Karpas-422 (cell line): ENCODE measurements at regions not wholly inside any gene's neighbourhood (a gene's known extent, or its start where the extent isn't known, plus 50 kb on each side); places are given as distances from the start of the nearest gene placed in this dataset.

Experiments used
- DNase-seq: peaks from one replicate; pipeline ENCODE4 v3.0.0-alpha.2; 2015
- H2AFZ ChIP-seq: fragments of 200-600 bp; sonication (generic); 2 replicates; pipeline ENCODE4 v1.6.1; 2014; ENCODE audit warnings: antibody characterized with exemption, low read length, mixed read lengths
- H3K27ac ChIP-seq: fragments of 200-600 bp; sonication (generic); 2 replicates; pipeline ENCODE4 v1.5.1; 2014; ENCODE audit warnings: mild to moderate bottlenecking, low read length, moderate library complexity
- H3K27me3 ChIP-seq: fragments of 200-600 bp; sonication (generic); 2 replicates; pipeline ENCODE4 v1.6.1; 2014; ENCODE audit warnings: low read length, mixed read lengths
- H3K36me3 ChIP-seq: fragments of 200-600 bp; sonication (generic); 2 replicates; pipeline ENCODE4 v1.6.1; 2014; ENCODE audit warnings: low read length, mixed read lengths; ENCODE audit not compliant: insufficient read depth
- H3K4me1 ChIP-seq: fragments of 200-600 bp; sonication (generic); 2 replicates; pipeline ENCODE4 v1.6.1; 2014; ENCODE audit warnings: mild to moderate bottlenecking, low read length, mixed read lengths
- H3K4me2 ChIP-seq: fragments of 200-600 bp; sonication (generic); 2 replicates; pipeline ENCODE4 v1.6.1; 2014; ENCODE audit warnings: low read length, low read depth, mild to moderate bottlenecking; ENCODE audit not compliant: poor library complexity, severe bottlenecking
- H3K4me3 ChIP-seq: fragments of 200-600 bp; sonication (generic); 2 replicates; pipeline ENCODE4 v1.5.1; 2014; ENCODE audit warnings: mild to moderate bottlenecking, antibody characterized with exemption, low read length, mixed read lengths
- H3K79me2 ChIP-seq: fragments of 200-600 bp; sonication (generic); 2 replicates; pipeline ENCODE4 v1.6.1; 2014; ENCODE audit warnings: mild to moderate bottlenecking, low read length, mixed read lengths
- H3K9ac ChIP-seq: fragments of 200-600 bp; sonication (generic); 2 replicates; pipeline ENCODE4 v1.6.0; 2014; ENCODE audit warnings: low read length
- H3K9me2 ChIP-seq: fragments of 200-600 bp; sonication (generic), shearing (Covaris generic); replicated peaks from 2 replicates; pipeline ENCODE4 v1.6.0; 2014; ENCODE audit warnings: mild to moderate bottlenecking, low read length, moderate library complexity; ENCODE audit not compliant: insufficient read depth
- H3K9me3 ChIP-seq: fragments of 300-700, 200-600 bp; sonication (generic); 2 replicates; pipeline ENCODE4 v1.6.1; 2014; ENCODE audit warnings: low read length, mixed read lengths
- H4K20me1 ChIP-seq: fragments of 200-600 bp; sonication (generic); 2 replicates; pipeline ENCODE4 v1.6.1; 2014; ENCODE audit warnings: mild to moderate bottlenecking, antibody characterized with exemption, low read length, low read depth; ENCODE audit not compliant: insufficient read depth

- Histone ChIP-seq H3K4me1 (no peaks in the 10 kb centered on the region), H3K79me2 (no peaks in the 10 kb centered on the region), H3K27me3 (no peaks in the 10 kb centered on the region), H2AFZ (no peak overlapping the region), H3K9me3 (no peaks in the 10 kb centered on the region), H3K9me2 (no peaks in the 10 kb centered on the region), H3K27ac (no peak overlapping the region), H4K20me1 (no peaks in the 10 kb centered on the region), H3K4me3 (no peak overlapping the region), H3K36me3 (no peaks in the 10 kb centered on the region), H3K4me2 (no peak overlapping the region), H3K9ac (no peak overlapping the region)
- no peak for DNase-seq
Measured at GRCh38 chr12:46519407-46519806, 146.8 kb upstream of the SLC38A2 start.

GRCh38 chr12:46518729-46519128 lies 146.2 kb upstream of the SLC38A2 start:
- no peaks in the 10 kb centered on the region for H4K20me1 ChIP-seq
- no peak overlapping the region for H3K4me2 ChIP-seq
- no peaks in the 10 kb centered on the region for H3K4me1 ChIP-seq
- H3K9ac ChIP-seq = no peak overlapping the region
- no peaks in the 10 kb centered on the region for H3K36me3 ChIP-seq
- H2AFZ ChIP-seq = no peak overlapping the region
- no peaks in the 10 kb centered on the region for H3K9me2 ChIP-seq
- H3K79me2 ChIP-seq = no peaks in the 10 kb centered on the region
- H3K27ac ChIP-seq = no peak overlapping the region
- H3K27me3 ChIP-seq = no peaks in the 10 kb centered on the region
- DNase-seq = no peak
- H3K4me3 ChIP-seq = no peak overlapping the region
- no peaks in the 10 kb centered on the region for H3K9me3 ChIP-seq

GRCh38 chr12:46518169-46518568 lies 145.6 kb upstream of the SLC38A2 start:
- no peak overlapping the region for H3K4me2 ChIP-seq
- no peak for DNase-seq
- H3K9ac ChIP-seq = no peak overlapping the region
- no peak overlapping the region for H2AFZ ChIP-seq
- no peaks in the 10 kb centered on the region for H3K4me1 ChIP-seq
- H3K27ac ChIP-seq = no peak overlapping the region
- no peaks in the 10 kb centered on the region for H4K20me1 ChIP-seq
- no peaks in the 10 kb centered on the region for H3K79me2 ChIP-seq
- no peaks in the 10 kb centered on the region for H3K9me2 ChIP-seq
- no peaks in the 10 kb centered on the region for H3K36me3 ChIP-seq
- H3K4me3 ChIP-seq = no peak overlapping the region
- no peaks in the 10 kb centered on the region for H3K27me3 ChIP-seq
- no peaks in the 10 kb centered on the region for H3K9me3 ChIP-seq

GRCh38 chr12:46517579-46517962 lies 145.0 kb upstream of the SLC38A2 start:
- H3K4me1 ChIP-seq = no peaks in the 10 kb centered on the region
- H3K36me3 ChIP-seq = no peaks in the 10 kb centered on the region
- H3K27ac ChIP-seq = no peak overlapping the region
- H3K9ac ChIP-seq = no peak overlapping the region
- H4K20me1 ChIP-seq = no peaks in the 10 kb centered on the region
- H3K9me2 ChIP-seq = no peaks in the 10 kb centered on the region
- no peak overlapping the region for H3K4me3 ChIP-seq
- H3K79me2 ChIP-seq = no peaks in the 10 kb centered on the region
- H3K27me3 ChIP-seq = no peaks in the 10 kb centered on the region
- no peak overlapping the region for H2AFZ ChIP-seq
- no peak for DNase-seq
- H3K4me2 ChIP-seq = no peak overlapping the region
- no peaks in the 10 kb centered on the region for H3K9me3 ChIP-seq

GRCh38 chr12:46516933-46517578 lies 144.5 kb upstream of the SLC38A2 start:
- no peaks in the 10 kb centered on the region for H3K9me2 ChIP-seq
- H3K27me3 ChIP-seq = no peaks in the 10 kb centered on the region
- H3K4me3 ChIP-seq = no peak overlapping the region
- H3K4me2 ChIP-seq = no peak overlapping the region
- no peak for DNase-seq
- no peak overlapping the region for H3K27ac ChIP-seq
- H3K4me1 ChIP-seq = no peaks in the 10 kb centered on the region
- H2AFZ ChIP-seq = no peak overlapping the region
- no peak overlapping the region for H3K9ac ChIP-seq
- H4K20me1 ChIP-seq = no peaks in the 10 kb centered on the region
- no peaks in the 10 kb centered on the region for H3K9me3 ChIP-seq
- H3K79me2 ChIP-seq = no peaks in the 10 kb centered on the region
- no peaks in the 10 kb centered on the region for H3K36me3 ChIP-seq

- H4K20me1 ChIP-seq = no peaks in the 10 kb centered on the region
- H3K9ac ChIP-seq = no peak overlapping the region
- H3K4me1 ChIP-seq = no peaks in the 10 kb centered on the region
- no peak overlapping the region for H3K27ac ChIP-seq
- H3K9me3 ChIP-seq = no peaks in the 10 kb centered on the region
- no peak for DNase-seq
- H3K79me2 ChIP-seq = no peaks in the 10 kb centered on the region
- H3K36me3 ChIP-seq = no peaks in the 10 kb centered on the region
- no peaks in the 10 kb centered on the region for H3K27me3 ChIP-seq
- H3K4me2 ChIP-seq = no peak overlapping the region
- H3K9me2 ChIP-seq = no peaks in the 10 kb centered on the region
- H2AFZ ChIP-seq = no peak overlapping the region
- no peak overlapping the region for H3K4me3 ChIP-seq
Measured at GRCh38 chr12:46516238-46516932, 143.8 kb upstream of the SLC38A2 start.

GRCh38 chr12:46515829-46516228 lies 143.3 kb upstream of the SLC38A2 start:
- Histone ChIP-seq H3K79me2 (no peaks in the 10 kb centered on the region), H3K4me2 (no peak overlapping the region), H3K9ac (no peak overlapping the region), H3K27ac (no peak overlapping the region), H3K9me3 (no peaks in the 10 kb centered on the region), H3K36me3 (no peaks in the 10 kb centered on the region), H3K4me1 (no peaks in the 10 kb centered on the region), H3K27me3 (no peaks in the 10 kb centered on the region), H3K9me2 (no peaks in the 10 kb centered on the region), H3K4me3 (no peak overlapping the region), H4K20me1 (no peaks in the 10 kb centered on the region), H2AFZ (no peak overlapping the region)
- no peak for DNase-seq

GRCh38 chr12:46514886-46515285 lies 142.3 kb upstream of the SLC38A2 start:
- no peaks in the 10 kb centered on the region for H3K79me2 ChIP-seq
- H3K9me2 ChIP-seq = no peaks in the 10 kb centered on the region
- H3K27me3 ChIP-seq = no peaks in the 10 kb centered on the region
- H4K20me1 ChIP-seq = no peaks in the 10 kb centered on the region
- H3K4me2 ChIP-seq = no peak overlapping the region
- no peak overlapping the region for H2AFZ ChIP-seq
- no peaks in the 10 kb centered on the region for H3K4me1 ChIP-seq
- no peak overlapping the region for H3K9ac ChIP-seq
- no peak overlapping the region for H3K4me3 ChIP-seq
- DNase-seq = no peak
- H3K36me3 ChIP-seq = no peaks in the 10 kb centered on the region
- H3K9me3 ChIP-seq = no peaks in the 10 kb centered on the region
- H3K27ac ChIP-seq = no peak overlapping the region
